ENCODE measurements at regions not wholly inside any gene's neighbourhood (a gene's known extent, or its start where the extent isn't known, plus 50 kb on each side); places are given as distances from the start of the nearest gene placed in this dataset.

- no peak for TF ChIP-seq CTCF (IDR thresholded peaks at IDR 0.05)
- TF ChIP-seq POLR2A (IDR thresholded peaks at IDR 0.05), result no peak
- no peaks in the 10 kb centered on the region for H3K27me3 ChIP-seq
- no peaks in the 10 kb centered on the region for H3K9me3 ChIP-seq
- no peaks in the 10 kb centered on the region for H3K36me3 ChIP-seq (ENCODE audit: low read depth, missing control alignments)
- intact Hi-C loops (cut with DNase I; ENCODE audit: low total_unique reads), result no loop called here
- DNase-seq, result no peak
- no peak overlapping the region for H3K27ac ChIP-seq
- WGBS, 2 donors, result 5 to 21% methylated on average over 12 to 18 of the region's 18 CpGs
- H3K4me3 ChIP-seq, result peak overlapping the region; percentile 56 to 57
- peaks cover 6% of the 10 kb centered on the region for H3K4me1 ChIP-seq
Measured at GRCh38 chr1:47508702-47509431, 71.0 kb downstream of the FOXD2 start.

- TF ChIP-seq POLR2A (IDR thresholded peaks at IDR 0.05) (no peak), CTCF (IDR thresholded peaks at IDR 0.05) (no peak)
- Histone ChIP-seq H3K27me3 (no peaks in the 10 kb centered on the region), H3K36me3 (ENCODE audit: low read depth, missing control alignments) (no peaks in the 10 kb centered on the region), H3K4me3 (no peak overlapping the region), H3K27ac (no peak overlapping the region), H3K4me1 (peaks cover 6% of the 10 kb centered on the region), H3K9me3 (no peaks in the 10 kb centered on the region)
- no peak for DNase-seq
- 78 to 81% methylated on average over 9 to 10 of the region's 10 CpGs for WGBS, 2 donors
- intact Hi-C loops (cut with DNase I; ENCODE audit: low total_unique reads), result no loop called here
Measured at GRCh38 chr1:47510282-47510811, 72.5 kb downstream of the FOXD2 start.

- no peaks in the 10 kb centered on the region for H3K27me3 ChIP-seq
- DNase-seq, result no peak
- intact Hi-C loops (cut with DNase I; ENCODE audit: low total_unique reads), result no loop called here
- no peak for TF ChIP-seq CTCF (IDR thresholded peaks at IDR 0.05)
- TF ChIP-seq POLR2A (IDR thresholded peaks at IDR 0.05), result no peak
- H3K36me3 ChIP-seq (ENCODE audit: low read depth, missing control alignments), result no peaks in the 10 kb centered on the region
- peaks cover 6% of the 10 kb centered on the region for H3K4me1 ChIP-seq
- H3K27ac ChIP-seq, result no peak overlapping the region
- H3K9me3 ChIP-seq, result no peaks in the 10 kb centered on the region
- H3K4me3 ChIP-seq, result no peak overlapping the region
- 96 to 97% methylated on average over 2 of the region's 2 CpGs for whole genome bisulfite sequencing, 2 donors
Measured at GRCh38 chr1:47511825-47512224, 74.0 kb downstream of the FOXD2 start.

- Histone ChIP-seq H3K4me3 (no peak overlapping the region), H3K27me3 (no peaks in the 10 kb centered on the region), H3K4me1 (peaks cover 5% of the 10 kb centered on the region), H3K27ac (no peak overlapping the region), H3K36me3 (ENCODE audit: low read depth, missing control alignments) (no peaks in the 10 kb centered on the region), H3K9me3 (no peaks in the 10 kb centered on the region)
- intact Hi-C loops (cut with DNase I; ENCODE audit: low total_unique reads), result no loop called here
- no peak for DNase-seq
- no peak for TF ChIP-seq POLR2A (IDR thresholded peaks at IDR 0.05)
- no peak for TF ChIP-seq CTCF (IDR thresholded peaks at IDR 0.05)
- WGBS, 2 donors, result 78 to 93% methylated on average over 3 of the region's 3 CpGs
Measured at GRCh38 chr1:47513393-47513792, 75.5 kb downstream of the FOXD2 start.

- no peak overlapping the region for H3K4me3 ChIP-seq
- no peaks in the 10 kb centered on the region for H3K27me3 ChIP-seq
- no peak for TF ChIP-seq CTCF (IDR thresholded peaks at IDR 0.05)
- TF ChIP-seq POLR2A (IDR thresholded peaks at IDR 0.05), result no peak
- no peaks in the 10 kb centered on the region for H3K9me3 ChIP-seq
- no peak overlapping the region for H3K27ac ChIP-seq
- H3K36me3 ChIP-seq (ENCODE audit: low read depth, missing control alignments), result no peaks in the 10 kb centered on the region
- no peaks in the 10 kb centered on the region for H3K4me1 ChIP-seq
- DNase-seq, result no peak
- intact Hi-C loops (cut with DNase I; ENCODE audit: low total_unique reads), result no loop called here
Measured at GRCh38 chr1:47514229-47514628, 76.4 kb downstream of the FOXD2 start.
